IPS DF 6.9 (cell line): ENCODE measurements at regions not wholly inside any gene's neighbourhood (a gene's known extent, or its start where the extent isn't known, plus 50 kb on each side); places are given as distances from the start of the nearest gene placed in this dataset.

Experiments used
- DNase-seq: peaks from one replicate; pipeline ENCODE4 v3.0.0-alpha.2; 2013; ENCODE audit warnings: low read depth, low spot score
- H3K27ac ChIP-seq: one replicate; pipeline ENCODE4 v1.5.1; 2013; ENCODE audit warnings: low read length, control low read depth
- H3K27me3 ChIP-seq: 2 replicates; pipeline ENCODE4 v1.6.1; 2013; ENCODE audit warnings: mild to moderate bottlenecking, low read length; ENCODE audit not compliant: control insufficient read depth, insufficient read depth
- H3K36me3 ChIP-seq: 2 replicates; pipeline ENCODE4 v1.6.1; 2013; ENCODE audit warnings: low read length; ENCODE audit not compliant: control insufficient read depth, insufficient read depth
- H3K4me1 ChIP-seq: 2 replicates; pipeline ENCODE4 v1.6.1; 2013; ENCODE audit warnings: low read length; ENCODE audit not compliant: control insufficient read depth, insufficient read depth
- H3K4me3 ChIP-seq: 2 replicates; pipeline ENCODE4 v1.5.1; 2013; ENCODE audit warnings: mild to moderate bottlenecking, low read length
- H3K9me3 ChIP-seq: 2 replicates; pipeline ENCODE4 v1.6.1; 2013; ENCODE audit warnings: low read length, inconsistent platforms; ENCODE audit not compliant: control insufficient read depth, insufficient read depth
- WGBS: extraction: QIAGEN DNeasy Blood & Tissue Kit; methylation state at CpG from one replicate; pipeline ENCODE4 v1.1.7; 2013; ENCODE audit warnings: mixed read lengths, missing lambda C conversion rate; ENCODE audit not compliant: insufficient read length, insufficient coverage; 5-methylcytosine and 5-hydroxymethylcytosine counted together

DNA sequence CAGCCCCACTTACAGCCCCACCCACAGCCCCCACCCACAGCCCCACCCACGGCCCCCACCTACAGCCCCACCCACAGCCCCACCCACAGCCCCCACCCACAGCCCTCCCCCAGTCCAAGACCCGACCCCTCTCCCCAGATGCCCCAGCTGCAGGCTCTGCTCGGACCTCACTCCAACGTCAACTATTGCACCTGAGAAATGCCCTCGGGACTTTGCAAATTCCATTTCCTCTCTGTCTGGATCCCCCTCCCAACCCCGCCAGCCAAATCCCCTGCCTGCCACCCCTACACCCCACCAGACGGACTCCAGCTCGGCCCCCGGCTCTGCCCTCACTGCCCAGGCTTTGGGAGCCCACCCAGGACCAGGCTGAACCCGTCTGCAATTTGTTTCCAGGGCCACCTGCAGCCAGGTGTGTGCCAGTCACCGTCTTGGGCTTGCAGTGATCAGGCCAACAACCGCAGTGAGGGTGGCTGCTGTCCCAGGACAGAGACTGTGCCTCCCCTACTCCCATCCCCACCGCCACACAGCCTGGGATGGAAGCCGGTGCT, 662.8 kb downstream of the BRD1 start:
- Histone ChIP-seq H3K27me3 (no peaks in the 10 kb centered on the region), H3K4me3 (no peak overlapping the region), H3K4me1 (no peaks in the 10 kb centered on the region), H3K27ac (no peak overlapping the region), H3K36me3 (no peaks in the 10 kb centered on the region), H3K9me3 (peaks cover 28% of the 10 kb centered on the region)
- DNase-seq, result no peak
- no CpG with 5 or more reads among the region's 14 CpGs for WGBS

DNA sequence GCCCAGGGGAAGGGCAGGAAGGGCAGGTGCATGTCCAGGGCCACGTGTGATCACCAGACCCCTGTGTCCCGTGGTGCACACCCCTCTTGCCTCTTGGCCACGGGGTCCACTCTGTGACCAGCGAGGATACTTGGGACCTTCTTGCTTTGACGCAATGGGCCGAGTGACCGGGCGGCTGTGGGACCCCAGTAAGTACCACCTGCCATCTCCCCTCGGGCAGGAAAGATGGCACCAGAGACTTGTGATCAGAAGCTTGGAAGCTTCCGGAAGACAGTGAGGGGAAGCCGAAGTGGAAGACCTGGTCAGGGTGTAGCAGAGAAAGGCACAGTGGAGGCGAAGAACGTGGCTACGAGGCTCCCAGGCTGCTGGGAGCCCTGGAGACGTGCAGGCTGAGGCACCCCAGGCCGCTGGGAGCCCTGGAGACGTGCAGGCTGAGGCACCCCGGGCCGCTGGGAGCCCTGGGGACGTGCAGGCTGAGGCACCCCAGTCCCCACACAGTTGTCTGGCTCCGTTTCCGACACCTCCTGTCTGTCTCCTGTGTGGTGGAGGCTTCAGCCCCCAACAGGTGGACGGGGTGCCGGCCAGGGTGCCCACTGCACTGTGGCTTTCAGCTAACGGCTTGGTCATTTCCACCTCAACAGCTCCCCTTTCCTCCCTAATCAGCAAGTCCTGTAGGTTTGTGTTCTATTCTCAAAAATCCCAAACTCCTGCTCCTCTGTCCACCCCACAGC, 663.5 kb downstream of the BRD1 start:
- no peaks in the 10 kb centered on the region for H3K27me3 ChIP-seq
- H3K9me3 ChIP-seq, result peaks cover 28% of the 10 kb centered on the region
- H3K4me1 ChIP-seq, result no peaks in the 10 kb centered on the region
- H3K36me3 ChIP-seq, result no peaks in the 10 kb centered on the region; the same call in 1 of the 2 replicates
- no peak overlapping the region for H3K27ac ChIP-seq
- no peak overlapping the region for H3K4me3 ChIP-seq
- DNase-seq, result no peak
- WGBS, result no CpG with 5 or more reads among the region's 25 CpGs

DNA sequence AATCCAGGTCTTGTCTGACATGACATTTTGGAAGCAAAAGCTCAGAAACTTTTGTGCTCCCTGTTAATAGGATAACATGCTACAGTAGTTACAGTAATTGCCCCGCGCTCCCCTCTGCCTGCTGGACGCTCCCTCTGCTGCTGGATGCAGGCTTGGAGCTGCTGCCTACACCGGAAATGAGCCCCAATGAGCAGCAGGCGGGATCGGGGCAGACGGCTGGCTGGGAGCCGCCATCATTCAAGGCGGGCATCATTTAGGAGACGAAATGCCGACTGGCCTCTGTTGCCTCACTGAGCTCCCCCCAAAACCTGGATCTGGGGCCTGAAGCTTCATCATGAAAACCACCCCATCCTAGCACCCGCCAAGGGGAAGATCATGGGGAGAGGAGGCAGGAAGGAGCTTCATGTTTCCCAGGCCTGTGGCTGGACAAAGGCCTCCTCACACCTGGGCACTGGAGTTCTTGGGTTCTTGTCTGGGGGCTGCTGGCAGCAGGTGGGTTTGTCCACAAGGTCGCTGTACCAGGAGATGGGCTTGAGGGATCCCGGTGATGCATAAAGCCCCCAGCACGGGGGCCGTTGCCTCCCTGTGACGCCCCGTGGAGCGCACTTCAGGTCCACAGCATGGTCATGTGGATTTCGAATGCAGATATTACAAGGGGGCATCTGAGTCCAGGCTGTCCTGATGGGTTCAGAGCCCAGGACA, 664.3 kb downstream of the BRD1 start:
- Histone ChIP-seq H3K4me1 (no peaks in the 10 kb centered on the region), H3K4me3 (no peak overlapping the region), H3K9me3 (peaks cover 29% of the 10 kb centered on the region), H3K36me3 (no peaks in the 10 kb centered on the region; the same call in 1 of the 2 replicates), H3K27ac (no peak overlapping the region), H3K27me3 (no peaks in the 10 kb centered on the region)
- WGBS, result no CpG with 5 or more reads among the region's 20 CpGs
- DNase-seq, result no peak

DNA sequence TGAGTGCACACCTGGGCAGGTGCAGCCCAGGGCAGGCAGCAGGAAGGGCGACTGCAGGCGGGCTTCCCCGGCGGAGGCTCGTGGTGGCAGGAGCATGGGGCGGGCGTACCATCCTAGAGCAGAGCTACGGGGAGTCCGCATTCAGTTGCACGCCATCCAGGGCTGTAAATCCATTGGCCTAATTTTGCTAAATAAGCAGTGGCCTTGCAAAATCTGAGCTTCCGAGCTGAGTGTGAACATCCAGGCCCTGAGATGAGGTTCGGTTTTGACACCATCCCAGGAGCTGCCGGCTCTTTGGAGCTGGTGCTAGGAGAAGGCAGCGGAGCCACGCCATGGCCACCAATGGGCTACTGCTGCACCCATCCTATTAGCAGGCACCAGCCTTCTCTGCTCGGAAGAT, 664.8 kb downstream of the BRD1 start:
- Histone ChIP-seq H3K9me3 (peaks cover 31% of the 10 kb centered on the region), H3K36me3 (no peaks in the 10 kb centered on the region; the same call in 1 of the 2 replicates), H3K27ac (no peak overlapping the region), H3K4me1 (no peaks in the 10 kb centered on the region), H3K27me3 (no peaks in the 10 kb centered on the region), H3K4me3 (no peak overlapping the region)
- no peak for DNase-seq
- no CpG with 5 or more reads among the region's 16 CpGs for WGBS

DNA sequence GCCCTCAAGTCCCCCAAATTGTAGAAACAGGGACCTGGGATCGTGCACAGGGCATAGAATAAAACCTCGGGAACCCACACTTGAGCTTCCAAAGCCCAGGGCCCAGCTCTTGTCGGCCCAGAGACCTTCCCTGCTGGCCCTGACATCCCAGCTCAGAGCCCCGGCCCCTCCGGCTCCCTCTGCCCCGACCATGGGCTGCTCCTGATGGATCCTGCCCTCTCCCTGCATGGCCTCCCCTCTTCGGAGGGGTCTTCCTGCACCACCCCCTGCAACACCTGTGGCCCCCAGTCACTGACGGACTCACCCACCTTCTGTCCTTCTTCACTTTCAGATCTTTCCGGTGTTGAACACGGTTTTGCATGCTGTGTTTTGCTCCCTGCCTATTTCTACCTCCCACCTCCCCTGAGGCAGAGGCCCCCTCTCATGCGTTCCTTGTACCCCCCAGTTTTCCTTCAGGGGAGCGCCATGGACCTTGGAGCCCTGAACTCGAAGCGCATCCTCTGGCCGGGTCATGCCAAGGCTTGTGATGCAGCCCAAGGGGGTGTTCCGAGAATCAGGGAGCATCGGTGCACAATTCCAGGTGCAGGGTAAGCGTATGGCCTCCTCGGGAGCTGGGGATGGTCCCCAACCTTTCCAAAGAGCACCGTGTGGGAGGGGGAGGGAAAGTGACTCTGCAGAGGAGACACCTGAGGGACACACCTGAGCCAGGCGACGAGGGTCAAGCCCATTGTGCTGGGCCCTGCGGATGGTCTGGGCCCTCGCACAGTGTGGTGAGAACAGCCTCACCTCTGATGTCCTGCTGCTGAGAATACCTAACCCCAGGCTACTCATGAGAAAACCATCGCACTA, 666.4 kb downstream of the BRD1 start:
- Histone ChIP-seq H3K4me3 (no peak overlapping the region), H3K27ac (no peak overlapping the region), H3K4me1 (no peaks in the 10 kb centered on the region), H3K36me3 (no peaks in the 10 kb centered on the region; the same call in 1 of the 2 replicates), H3K27me3 (no peaks in the 10 kb centered on the region), H3K9me3 (peaks cover 27% of the 10 kb centered on the region)
- WGBS, result no CpG with 5 or more reads among the region's 25 CpGs
- no peak for DNase-seq

DNA sequence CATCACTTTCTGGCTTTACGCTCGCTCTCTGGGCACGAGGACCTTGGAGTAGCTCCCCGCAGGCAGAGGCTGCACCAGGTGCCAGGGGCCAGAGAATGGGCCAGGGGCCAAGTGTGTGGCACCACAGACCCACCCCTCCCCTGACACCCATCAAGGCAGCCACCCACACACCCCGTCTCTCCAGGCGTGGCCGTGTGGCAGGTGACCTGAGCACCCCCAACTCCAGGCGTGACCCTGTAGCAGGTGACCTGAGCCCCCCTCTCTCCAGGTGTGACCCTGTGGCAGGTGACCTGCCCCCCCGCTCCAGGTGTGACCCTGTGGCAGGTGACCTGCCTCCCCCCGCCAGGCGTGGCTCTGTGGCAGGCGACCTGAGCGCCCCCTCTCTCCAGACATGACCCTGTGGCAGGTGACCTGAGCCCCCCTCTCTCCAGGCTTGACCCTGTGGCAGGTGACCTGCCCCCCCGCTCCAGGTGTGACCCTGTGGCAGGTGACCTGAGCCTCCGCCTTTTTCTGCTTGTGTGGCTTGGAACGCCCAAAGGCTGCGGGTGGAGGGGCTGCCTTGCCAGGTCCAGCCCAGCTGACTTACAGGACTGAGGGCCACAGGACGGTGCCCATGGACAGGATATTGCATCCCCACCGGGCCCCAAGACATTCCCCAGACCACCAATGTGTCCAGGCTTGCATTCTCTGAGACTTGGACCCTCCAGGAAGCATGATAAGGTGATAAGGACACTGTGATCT, 667.2 kb downstream of the BRD1 start:
- WGBS, result no CpG with 5 or more reads among the region's 19 CpGs
- Histone ChIP-seq H3K4me1 (no peaks in the 10 kb centered on the region), H3K36me3 (no peaks in the 10 kb centered on the region; the same call in 1 of the 2 replicates), H3K4me3 (no peak overlapping the region), H3K27ac (no peak overlapping the region), H3K27me3 (no peaks in the 10 kb centered on the region), H3K9me3 (peaks cover 27% of the 10 kb centered on the region)
- no peak for DNase-seq

DNA sequence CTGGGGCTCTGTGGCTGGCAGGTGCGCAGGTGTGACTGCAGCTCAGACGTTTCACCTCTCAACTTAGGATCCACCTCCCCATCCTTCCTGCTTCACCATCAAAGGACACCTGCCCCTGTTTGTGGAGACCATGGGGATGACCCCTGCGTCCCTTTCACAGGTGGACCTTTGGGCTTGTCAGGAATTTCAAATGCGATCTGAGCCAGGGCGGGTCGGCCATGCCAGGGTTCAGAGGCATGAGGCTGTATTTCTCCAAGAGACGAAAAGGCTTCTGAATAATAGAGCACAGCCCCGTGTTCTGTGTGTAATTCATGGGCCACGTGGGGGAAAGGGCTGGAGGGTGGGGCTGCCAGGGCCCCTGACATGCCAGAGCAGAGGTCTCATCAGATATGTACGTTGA, 668.0 kb downstream of the BRD1 start:
- WGBS, result no CpG with 5 or more reads among the region's 10 CpGs
- Histone ChIP-seq H3K36me3 (no peaks in the 10 kb centered on the region; the same call in 1 of the 2 replicates), H3K4me3 (no peak overlapping the region), H3K9me3 (peaks cover 23% of the 10 kb centered on the region), H3K27me3 (no peaks in the 10 kb centered on the region), H3K4me1 (no peaks in the 10 kb centered on the region), H3K27ac (no peak overlapping the region)
- no peak for DNase-seq

DNA sequence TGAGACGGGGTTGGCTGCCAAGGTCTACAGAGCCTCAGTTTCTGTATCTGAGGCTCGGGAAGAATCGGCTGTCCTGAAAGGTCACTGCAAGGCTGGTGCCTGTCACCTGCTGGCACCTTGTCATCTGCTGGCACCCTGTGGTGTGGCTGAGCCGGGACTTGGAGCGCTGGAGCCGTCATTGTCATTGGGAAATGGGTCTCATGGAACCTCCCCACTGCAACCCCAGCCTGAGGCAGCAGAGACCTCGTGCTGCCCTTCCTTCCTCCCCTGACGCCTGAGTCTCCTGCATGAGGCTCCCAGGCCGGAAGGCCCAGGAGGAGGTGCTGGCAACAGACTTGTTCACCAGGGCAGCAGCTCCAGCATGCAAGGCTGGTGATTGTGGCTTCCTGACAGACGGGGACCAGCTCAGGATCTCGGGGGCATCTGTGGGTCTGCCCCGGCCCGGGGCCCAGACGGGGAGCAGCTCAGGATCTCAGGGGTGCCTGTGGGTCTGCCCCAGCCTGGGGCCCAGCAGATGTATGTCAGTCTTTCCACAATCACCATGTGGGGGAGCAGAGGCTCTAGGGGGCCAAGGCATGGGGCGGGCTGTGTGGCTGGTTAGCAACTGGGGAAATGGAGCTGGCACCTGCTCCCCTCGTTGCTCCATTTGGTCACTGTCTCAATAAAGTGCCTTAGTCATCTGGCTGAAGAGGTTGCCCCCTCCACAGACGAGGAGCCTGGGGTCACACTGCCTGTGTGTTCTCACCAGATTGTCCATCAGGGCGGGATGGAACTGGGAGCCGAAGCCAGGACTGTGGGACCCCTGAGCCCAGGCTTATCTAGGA, 668.7 kb downstream of the BRD1 start:
- Histone ChIP-seq H3K36me3 (no peaks in the 10 kb centered on the region; the same call in 1 of the 2 replicates), H3K4me1 (no peaks in the 10 kb centered on the region), H3K27ac (no peak overlapping the region), H3K27me3 (no peaks in the 10 kb centered on the region), H3K9me3 (peaks cover 25% of the 10 kb centered on the region), H3K4me3 (no peak overlapping the region)
- DNase-seq, result no peak
- no CpG with 5 or more reads among the region's 19 CpGs for WGBS

DNA sequence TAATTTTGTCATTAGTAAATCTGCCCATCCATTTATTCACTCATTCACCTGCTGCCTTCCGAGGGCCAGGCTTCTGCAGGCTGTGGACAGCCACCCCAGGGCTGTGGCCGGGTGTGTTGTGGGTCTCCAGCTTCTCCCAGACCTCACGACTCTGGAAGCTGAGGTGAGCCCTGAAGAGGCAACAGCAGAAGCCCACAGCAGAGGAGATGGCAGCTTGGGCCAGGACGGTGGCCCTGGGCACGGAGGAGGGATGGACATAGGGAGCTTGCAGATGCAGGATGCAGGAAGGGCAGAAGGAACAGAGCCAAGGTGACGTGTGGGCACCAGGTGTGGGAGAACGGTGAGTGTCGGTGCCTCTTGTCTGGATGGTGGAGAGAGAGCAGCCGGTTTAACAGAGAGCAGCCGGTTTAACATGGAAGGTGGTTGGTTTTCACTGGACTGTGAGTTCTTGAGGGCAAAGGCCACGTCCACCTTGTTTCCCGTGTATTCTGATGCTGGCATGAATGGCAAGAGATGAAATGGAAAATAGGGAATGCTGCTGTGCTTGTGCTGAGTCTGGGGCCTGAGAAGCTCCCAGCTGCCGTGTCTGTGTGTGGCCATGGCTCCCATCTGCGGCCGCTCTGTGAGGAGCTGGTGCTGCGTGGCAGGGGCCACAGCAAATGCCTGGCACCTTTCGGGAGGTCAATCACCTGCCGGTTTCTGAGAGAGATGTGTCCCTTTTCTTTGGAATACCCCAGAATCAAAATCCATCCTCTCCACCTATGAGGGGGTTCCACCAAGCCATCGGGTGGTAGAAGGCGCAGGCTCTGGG, 669.9 kb downstream of the BRD1 start:
- no CpG with 5 or more reads among the region's 20 CpGs for WGBS
- H3K4me3 ChIP-seq, result no peak overlapping the region
- DNase-seq, result no peak
- no peaks in the 10 kb centered on the region for H3K27me3 ChIP-seq
- peaks cover 29% of the 10 kb centered on the region for H3K9me3 ChIP-seq
- H3K36me3 ChIP-seq, result no peaks in the 10 kb centered on the region; the same call in 1 of the 2 replicates
- H3K27ac ChIP-seq, result no peak overlapping the region
- H3K4me1 ChIP-seq, result no peaks in the 10 kb centered on the region
